ENCODE measurements at regions not wholly inside any gene's neighbourhood (a gene's known extent, or its start where the extent isn't known, plus 50 kb on each side); places are given as distances from the start of the nearest gene placed in this dataset.

- H3K9me3 Mint-ChIP-seq: peaks cover 1% of the 10 kb centered on the region
- no peaks in the 10 kb centered on the region for H3K4me1 Mint-ChIP-seq (ENCODE audit: low read depth)
- H3K27ac Mint-ChIP-seq: no peak overlapping the region
- DNase-seq (no peak), ATAC-seq (no peak)
- POLR2A ChIA-PET: interaction anchor here (0.8 kb wide), 1 partner anchor 36 kb away, joined by 3 read pairs; no protein-coding TSS in a partner anchor
- H3K27me3 Mint-ChIP-seq: peaks cover 3% of the 10 kb centered on the region
- intact Hi-C loops (cut with micrococcal nuclease): no loop called here
- no peak overlapping the region for H3K4me3 Mint-ChIP-seq
- CTCF ChIA-PET: no interaction called here
- no peak for TF ChIP-seq CTCF (IDR thresholded peaks at IDR 0.05)
- H3K36me3 Mint-ChIP-seq (ENCODE audit: low read depth): no peaks in the 10 kb centered on the region
Measured at GRCh38 chr6:11398451-11399326, 138.9 kb upstream of the TMEM170B start.

GRCh38 chr6:11397622-11398450 lies 139.7 kb upstream of the TMEM170B start:
- DNase-seq: no peak
- Mint-ChIP-seq H3K36me3 (ENCODE audit: low read depth) (no peaks in the 10 kb centered on the region), H3K9me3 (peaks cover 1% of the 10 kb centered on the region), H3K4me1 (ENCODE audit: low read depth) (peaks cover 1% of the 10 kb centered on the region), H3K27ac (no peak overlapping the region), H3K27me3 (peaks cover 3% of the 10 kb centered on the region), H3K4me3 (no peak overlapping the region)
- POLR2A ChIA-PET: no interaction called here
- CTCF ChIA-PET: no interaction called here
- TF ChIP-seq CTCF (IDR thresholded peaks at IDR 0.05): no peak
- intact Hi-C loops (cut with micrococcal nuclease): no loop called here
- ATAC-seq: no peak

- intact Hi-C loops (cut with micrococcal nuclease): no loop called here
- no peak overlapping the region for H3K27ac Mint-ChIP-seq
- ChIA-PET CTCF (interaction anchor here (0.8 kb wide), 1 partner anchor 16 kb away, joined by 3 read pairs; no protein-coding TSS in a partner anchor), POLR2A (no interaction called here)
- no peak for DNase-seq
- TF ChIP-seq CTCF (IDR thresholded peaks at IDR 0.05): no peak
- peaks cover 1% of the 10 kb centered on the region for H3K9me3 Mint-ChIP-seq
- H3K27me3 Mint-ChIP-seq: peaks cover 3% of the 10 kb centered on the region
- H3K36me3 Mint-ChIP-seq (ENCODE audit: low read depth): no peaks in the 10 kb centered on the region
- no peak for ATAC-seq
- H3K4me3 Mint-ChIP-seq: no peak overlapping the region
- H3K4me1 Mint-ChIP-seq (ENCODE audit: low read depth): peaks cover 2% of the 10 kb centered on the region
Measured at GRCh38 chr6:11396860-11397259, 140.7 kb upstream of the TMEM170B start.

- peaks cover 5% of the 10 kb centered on the region for H3K27me3 Mint-ChIP-seq
- CTCF ChIA-PET: interaction anchor here (1.0 to 1.4 kb wide), 5 partner anchors 12 to 223 kb away, joined by 3 to 6 read pairs (median 4); no protein-coding TSS in a partner anchor
- H3K36me3 Mint-ChIP-seq (ENCODE audit: low read depth): no peaks in the 10 kb centered on the region
- peaks cover 2% of the 10 kb centered on the region for H3K4me1 Mint-ChIP-seq (ENCODE audit: low read depth)
- intact Hi-C loops (cut with micrococcal nuclease): no loop called here
- POLR2A ChIA-PET: interaction anchor here (0.7 to 1.0 kb wide), 2 partner anchors 12 to 227 kb away, joined by 3 read pairs; no protein-coding TSS in a partner anchor
- ATAC-seq (no peak), DNase-seq (no peak)
- H3K27ac Mint-ChIP-seq: no peak overlapping the region
- H3K4me3 Mint-ChIP-seq: no peak overlapping the region
- TF ChIP-seq CTCF (IDR thresholded peaks at IDR 0.05): no peak
- H3K9me3 Mint-ChIP-seq: peaks cover 1% of the 10 kb centered on the region
Measured at GRCh38 chr6:11393713-11394627, 143.6 kb upstream of the TMEM170B start.

Measured in activated CD8-positive, alpha-beta T cell treated with anti-CD3 and anti-CD28 coated beads for 36 hours (primary cell).